HG03558 (cell line): ENCODE measurements at regions not wholly inside any gene's neighbourhood (a gene's known extent, or its start where the extent isn't known, plus 50 kb on each side); places are given as distances from the start of the nearest gene placed in this dataset.

Experiments used
- ATAC-seq: cut with Tn5 transposase; IDR thresholded peaks from one replicate; pipeline ENCODE4 v1.9.1; 2021; ENCODE audit warnings: moderate number of reproducible peaks; ENCODE audit not compliant: unreplicated experiment; ENCODE audit errors: extremely low read depth

- ATAC-seq: no peak
Observed at GRCh38 chr6:118761645-118762044, 110.3 kb upstream of the CEP85L start.

GRCh38 chr6:118758946-118759345, 107.6 kb upstream of the CEP85L start:
- ATAC-seq: no peak

GRCh38 chr6:118755941-118756646, 104.7 kb upstream of the CEP85L start:
- ATAC-seq: no peak

DNA sequence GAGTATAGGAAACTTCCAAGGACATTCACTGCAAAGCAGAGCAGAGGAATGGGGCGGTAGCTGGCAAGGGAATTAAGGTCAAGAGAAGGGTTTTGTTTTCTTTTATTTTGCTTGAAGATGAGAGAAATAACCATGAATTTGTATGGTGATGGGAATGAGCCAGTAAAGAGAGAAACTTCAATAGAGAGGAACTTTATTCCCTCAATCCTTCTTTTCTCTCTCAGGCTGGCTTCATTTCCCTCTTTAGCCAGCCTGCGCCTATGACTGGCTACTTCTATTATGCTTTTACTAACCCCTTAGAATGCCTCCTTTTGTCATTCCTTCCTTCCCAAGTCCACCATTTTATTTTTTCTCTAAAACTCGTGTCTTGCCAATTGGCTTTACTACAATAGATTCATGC, 101.4 kb upstream of the CEP85L start:
- ATAC-seq: no peak

DNA sequence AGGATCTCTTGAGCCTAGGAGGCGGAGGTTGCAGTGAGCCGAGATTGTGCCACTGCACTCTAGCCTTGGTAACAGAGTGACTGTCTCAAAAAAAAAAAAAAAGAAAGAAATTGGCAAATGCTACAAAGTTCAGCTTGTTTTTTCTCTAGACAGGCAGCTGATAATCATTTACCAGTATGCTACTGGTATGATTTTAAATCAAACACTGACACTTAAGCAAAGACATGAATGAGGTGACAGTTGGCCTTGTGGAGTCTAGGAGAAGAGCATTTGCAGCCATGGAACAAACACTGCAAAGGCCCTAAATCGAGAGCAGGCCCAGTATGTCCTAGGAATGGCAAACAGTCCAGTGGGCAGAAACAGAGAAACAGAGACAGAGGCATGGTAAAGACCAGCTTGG, 99.7 kb upstream of the CEP85L start:
- ATAC-seq: no peak

DNA sequence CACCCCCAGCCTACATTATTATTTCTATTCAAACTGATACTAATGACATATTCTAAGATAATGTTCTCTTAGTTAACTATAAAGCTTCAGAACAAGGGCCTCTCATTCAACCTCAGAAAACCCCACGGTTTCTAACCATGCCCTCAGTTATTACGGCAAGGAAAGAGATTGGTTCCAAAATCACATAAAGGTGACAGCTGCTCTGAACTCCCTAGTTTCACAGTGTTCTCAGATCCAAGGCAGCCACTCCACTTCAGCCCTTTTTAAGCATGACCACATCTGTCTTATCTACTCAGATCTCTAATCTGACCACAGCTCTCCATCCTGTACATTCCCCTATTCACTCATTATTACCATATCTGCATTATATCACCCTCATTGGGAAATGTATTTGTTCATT, 98.8 kb upstream of the CEP85L start:
- no peak for ATAC-seq

DNA sequence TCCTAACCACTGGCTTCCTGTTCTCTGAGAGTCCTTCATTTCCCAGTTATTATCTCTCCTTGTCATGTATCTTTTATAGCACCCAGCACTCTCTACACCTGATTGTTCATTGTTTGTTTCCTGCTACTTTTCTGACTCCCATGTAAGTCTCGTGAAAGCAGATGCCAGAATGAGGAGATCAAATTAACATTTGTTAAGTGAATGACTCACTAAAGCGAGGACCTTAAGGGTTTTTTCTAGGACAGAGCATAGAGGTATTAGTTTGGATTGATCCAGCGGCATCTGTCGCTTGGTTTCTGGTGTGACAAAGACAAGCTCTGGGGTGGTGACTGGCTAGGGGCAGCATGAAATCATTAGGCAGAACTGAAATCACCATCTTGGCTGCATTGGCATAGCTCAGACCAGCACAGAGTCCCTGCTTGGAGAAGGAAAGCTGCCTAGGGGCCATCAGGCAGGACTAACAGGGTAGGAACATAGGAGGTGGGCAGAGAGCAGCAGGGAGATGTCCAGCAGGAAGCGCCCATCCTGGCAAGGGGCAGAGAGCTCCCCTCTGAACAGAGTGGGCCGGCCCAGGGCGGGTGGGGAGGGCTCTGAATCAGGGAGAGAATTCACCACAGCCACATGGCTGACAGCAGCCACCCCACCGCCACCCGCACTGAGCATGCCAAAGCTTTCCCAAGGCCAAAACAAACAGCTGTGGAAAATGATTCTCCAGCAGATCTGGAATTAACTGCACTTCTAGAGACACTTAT, 97.1 kb upstream of the CEP85L start:
- no peak for ATAC-seq

DNA sequence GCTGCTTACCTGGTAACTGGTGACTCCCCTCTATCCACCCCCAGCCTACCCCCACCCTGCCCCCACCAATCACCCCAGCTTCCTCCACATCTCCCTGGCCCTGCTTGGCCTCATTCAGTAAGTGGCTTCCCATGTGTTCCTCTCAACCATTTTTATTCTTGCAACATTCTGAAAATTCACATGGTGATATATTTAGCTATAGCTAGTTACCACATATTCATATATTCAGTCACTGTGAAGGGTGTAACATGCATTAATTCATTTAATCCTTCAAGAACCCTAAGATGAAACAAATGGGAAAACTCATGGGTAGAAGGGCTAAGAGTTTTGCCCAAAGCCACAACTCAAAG, 95.4 kb upstream of the CEP85L start:
- no peak for ATAC-seq

DNA sequence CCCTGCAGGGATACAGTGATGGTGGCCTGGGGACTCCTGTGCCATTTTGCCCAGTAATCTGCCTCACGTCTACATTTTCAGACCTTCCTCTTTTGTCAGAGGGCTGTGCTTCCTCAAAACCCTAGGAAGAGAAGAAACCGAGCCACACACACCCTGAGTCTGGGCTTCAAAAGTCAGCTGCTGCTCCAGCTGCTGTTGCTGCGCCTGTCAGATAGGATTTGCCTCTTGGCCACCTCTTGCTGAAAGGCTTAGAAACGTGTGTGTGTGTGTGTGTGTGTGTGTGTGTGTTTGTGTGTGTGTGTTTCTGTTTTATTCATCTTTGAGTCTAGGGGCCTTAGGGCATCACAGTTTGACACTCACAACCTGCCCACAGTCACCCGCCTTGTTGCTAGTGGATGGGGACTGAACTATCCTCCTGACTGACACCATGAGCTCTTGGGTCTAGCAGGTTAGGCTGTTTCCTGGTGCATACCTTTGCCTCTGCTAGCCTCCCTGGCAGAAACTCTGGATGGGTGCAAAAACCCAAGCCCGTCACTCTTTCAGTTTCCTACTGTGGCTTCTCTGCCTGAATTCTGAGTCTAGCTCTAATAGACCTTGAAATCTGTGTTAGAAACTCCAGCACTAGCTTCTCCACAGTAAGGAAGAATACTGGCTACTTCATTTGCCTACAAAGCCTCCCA, 94.9 kb upstream of the CEP85L start:
- no peak for ATAC-seq

DNA sequence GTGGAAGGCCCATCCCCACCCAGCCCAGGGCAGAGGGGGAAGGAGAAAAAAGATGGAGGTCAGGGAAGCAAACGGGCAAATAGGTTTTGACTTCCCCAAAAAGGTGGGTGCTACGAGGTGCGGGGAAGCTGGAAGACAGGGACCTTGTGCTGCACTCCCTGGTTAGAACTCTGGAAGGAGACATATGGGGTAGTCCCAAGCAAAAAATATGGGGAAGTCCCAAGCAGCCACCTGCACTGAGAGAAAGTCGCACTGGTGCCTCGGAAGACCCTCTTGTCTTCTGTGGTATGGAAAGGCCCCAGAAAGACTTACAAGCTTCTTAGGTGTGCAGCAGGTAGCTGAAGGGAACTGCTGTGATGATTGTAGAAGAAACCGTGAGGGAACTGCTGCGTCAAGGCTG, 93.8 kb upstream of the CEP85L start:
- no peak for ATAC-seq

DNA sequence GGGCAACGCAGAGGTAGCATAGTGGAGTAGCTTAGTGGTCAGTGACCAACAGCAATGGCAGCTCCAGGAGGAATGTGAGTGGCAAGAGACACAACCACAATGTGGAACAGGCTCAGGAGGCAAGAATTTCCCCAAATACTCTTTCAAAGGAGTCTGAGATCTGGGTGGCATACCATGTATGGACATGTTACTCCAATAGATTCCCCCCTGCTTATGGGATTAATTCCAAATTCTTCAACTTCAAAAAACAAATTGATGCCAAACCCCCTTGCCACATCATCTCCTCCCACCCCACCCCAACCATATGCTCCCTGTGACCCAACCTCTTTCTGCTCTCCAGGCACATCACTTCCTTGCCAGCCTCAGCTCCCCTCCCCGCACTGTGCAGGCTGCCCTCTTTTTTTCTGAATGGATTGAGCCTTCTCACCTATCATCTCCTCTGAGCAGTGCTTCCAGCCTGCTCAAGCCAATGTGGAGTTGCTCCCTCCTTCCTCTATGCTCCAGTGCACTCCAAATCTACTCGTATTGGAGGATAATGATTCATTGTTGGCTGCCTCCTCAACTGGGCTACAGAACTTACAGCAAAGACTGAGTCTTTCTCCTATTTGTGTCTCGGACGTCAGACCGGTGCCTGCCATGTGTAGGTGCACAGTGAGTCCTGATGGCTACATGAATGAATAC, 93.0 kb upstream of the CEP85L start:
- no peak for ATAC-seq

DNA sequence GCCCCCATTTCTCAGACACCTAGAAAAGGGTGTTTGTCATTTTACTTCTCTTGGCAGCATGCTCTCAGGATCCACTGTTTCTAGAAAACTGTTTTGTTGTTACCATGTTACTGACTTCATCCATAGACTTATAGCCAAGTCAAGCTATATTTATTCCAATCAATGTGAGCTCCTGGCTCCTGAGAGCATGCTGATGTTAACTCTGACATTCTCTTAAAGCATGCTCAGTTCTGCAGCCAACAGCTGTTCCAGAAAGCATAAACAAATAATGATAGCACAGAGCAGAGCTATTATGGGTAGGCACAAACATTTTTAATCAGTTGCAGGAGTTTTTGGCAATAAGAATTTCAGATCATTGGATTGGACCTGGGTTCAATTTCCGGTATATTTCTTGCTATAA, 92.4 kb upstream of the CEP85L start:
- ATAC-seq: no peak

DNA sequence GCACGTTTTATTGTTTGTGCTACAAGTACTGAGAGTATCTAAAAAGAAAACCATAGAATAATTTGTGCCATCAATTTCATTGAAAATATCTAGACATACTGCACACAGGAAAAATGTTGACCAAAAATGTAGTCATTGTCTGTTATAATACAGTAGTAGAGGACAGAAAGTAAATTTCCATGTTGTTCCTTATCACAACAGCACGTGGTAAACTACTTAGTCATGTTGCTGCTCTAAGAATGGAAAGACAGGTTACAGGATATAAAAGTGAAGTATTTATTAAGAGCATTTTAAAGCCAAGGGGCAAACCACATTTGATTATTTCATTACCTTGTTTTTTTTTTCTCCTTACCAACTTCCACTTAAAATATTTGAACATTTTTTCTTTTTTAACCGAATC, 89.0 kb upstream of the CEP85L start:
- ATAC-seq: no peak

DNA sequence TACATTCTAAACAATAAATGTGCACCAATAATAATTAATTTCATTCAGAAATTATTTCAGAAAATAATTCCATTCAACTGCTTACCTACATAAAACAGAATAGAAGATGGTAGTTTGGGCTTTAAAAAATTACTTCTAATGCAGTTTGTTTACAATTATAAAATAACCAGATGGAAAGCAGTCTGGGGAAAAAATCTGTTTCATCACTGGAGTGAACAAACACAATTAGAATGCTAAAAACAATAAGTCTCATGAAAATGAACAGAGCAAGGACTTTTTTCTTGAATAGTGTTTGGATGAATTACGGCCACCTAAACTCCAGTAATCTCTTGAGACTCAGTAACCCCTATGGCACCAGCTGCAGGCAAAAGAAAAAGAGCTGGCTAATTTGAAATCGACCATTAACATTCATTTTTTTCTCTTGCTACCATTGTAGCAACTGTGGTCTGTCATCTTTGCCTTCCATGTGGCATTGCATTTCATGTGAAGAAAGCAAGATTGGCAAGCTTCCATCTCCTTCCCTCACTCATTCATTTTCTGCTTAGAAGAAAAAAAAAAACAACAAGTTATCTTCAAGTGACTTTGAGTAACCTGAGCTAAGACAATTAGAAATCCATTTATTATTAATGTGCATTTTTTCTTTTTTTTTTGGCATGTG, 88.4 kb upstream of the CEP85L start:
- no peak for ATAC-seq

DNA sequence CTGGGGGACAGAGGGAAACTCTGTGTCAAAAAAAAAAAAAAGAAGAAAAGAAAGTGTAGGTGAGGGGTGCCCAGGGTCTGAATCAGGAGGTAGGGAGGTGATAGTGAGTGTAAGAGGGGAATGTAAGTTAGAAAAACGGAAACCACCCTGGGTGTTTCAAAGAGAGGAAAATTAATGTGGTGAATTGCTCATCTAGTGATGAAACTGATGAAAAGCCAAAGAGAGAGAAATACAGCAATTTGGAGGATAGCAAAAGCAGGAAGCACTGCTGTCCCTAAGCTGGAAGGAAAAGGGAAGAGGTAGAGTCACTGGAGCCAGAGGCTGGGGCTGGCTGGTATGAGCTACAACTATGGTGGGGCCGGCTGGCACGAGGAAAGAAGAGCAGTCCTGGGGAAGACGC, 85.0 kb upstream of the CEP85L start:
- no peak for ATAC-seq

DNA sequence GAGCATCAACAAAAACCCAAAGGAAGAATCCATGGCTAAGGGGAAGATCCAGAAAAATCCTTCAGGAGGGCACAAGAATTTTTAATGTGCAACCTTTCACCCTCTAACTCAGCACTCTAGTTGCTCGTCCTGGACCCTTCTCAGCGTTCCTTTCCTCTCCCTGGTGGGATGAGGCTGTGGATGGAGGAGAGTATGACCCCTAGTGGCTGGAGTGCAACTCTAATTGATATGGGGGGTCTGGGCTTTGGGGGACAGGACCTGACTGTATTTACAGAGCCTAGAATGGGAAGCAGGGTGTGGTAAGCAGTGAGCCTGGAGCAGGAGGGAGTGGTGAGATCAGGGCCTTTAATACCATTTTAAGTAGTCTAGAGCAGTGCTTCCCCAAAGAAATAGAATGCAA, 83.9 kb upstream of the CEP85L start:
- ATAC-seq: no peak

- ATAC-seq: no peak
Observed at GRCh38 chr6:118725944-118726343, 74.6 kb upstream of the CEP85L start.

DNA sequence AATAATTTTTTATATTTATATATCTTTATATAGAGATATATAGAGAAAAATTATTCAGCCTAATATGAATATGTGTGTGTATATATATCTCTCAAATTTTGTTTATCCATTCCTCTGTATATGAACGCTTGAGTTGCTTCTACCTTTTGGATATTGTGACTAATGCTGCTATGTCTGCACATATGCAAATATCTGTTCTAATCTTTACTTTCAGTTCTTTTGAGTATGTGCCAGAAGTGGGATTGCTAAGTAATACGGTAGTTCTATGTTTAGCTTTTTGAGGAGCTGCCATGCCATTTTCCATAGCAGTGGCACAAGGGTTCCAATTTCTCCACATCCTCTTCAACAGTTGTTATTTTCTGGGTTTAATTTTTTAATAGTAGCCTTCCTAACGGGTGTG, 72.8 kb upstream of the CEP85L start:
- peak; percentile 95 for ATAC-seq

DNA sequence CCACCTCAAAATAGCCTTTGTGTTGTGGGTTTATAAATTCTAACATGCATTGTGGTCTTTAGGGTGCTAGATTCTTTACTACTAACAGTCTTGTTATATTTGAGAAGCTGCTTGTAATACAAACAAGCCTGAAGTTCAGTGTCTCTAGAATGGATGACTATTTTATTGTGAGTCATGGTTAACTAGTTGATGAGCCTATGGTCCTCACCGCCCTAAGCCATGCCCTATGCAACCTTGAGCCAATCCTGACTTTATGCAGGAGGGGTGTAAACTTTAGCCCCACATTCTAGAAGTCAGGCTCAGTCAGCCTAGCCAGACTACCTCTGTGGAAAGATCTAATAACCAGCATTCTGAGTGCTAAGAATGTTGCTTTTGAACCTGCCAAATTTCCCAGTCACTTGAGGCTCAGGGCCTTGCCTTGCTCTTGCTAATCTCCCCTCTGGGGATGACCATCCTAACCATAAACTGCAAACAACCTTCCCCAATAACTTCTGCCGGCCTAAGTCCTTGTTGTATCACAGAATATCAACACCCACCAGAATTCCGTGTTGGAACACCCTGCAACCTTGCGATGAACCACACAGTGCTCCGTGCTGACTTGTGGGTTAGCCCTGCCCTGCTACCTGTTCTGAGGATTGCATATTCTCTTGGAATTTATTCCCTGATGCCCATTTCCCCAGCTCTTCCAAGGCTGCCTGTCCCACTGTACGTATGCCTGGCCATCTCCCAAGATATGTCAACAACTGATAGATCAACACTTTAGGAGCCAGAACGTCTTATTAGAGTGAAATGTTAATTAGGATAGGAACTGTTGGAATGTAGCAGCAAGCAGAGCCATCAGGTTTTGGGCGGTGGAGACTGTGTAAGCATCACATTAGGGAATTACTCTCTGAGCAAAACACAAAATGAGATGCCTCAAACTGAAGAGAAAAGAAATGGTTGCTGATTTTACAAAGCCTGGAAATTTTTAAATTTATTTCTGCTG, 71.7 kb upstream of the CEP85L start:
- ATAC-seq: no peak
